HG03469 (cell line): ENCODE measurements at regions not wholly inside any gene's neighbourhood (a gene's known extent, or its start where the extent isn't known, plus 50 kb on each side); places are given as distances from the start of the nearest gene placed in this dataset.
"Not testable (repeated sequence)": the region's sequence is repeated elsewhere in the genome, so short reads cannot be mapped to it uniquely, and the experiment has no call there.

Experiments
- ATAC-seq: cut with Tn5 transposase; IDR thresholded peaks from one replicate; pipeline ENCODE4 v1.9.1; 2021; ENCODE audit warnings: mild to moderate bottlenecking, moderate library complexity, moderate number of reproducible peaks; ENCODE audit not compliant: unreplicated experiment

DNA sequence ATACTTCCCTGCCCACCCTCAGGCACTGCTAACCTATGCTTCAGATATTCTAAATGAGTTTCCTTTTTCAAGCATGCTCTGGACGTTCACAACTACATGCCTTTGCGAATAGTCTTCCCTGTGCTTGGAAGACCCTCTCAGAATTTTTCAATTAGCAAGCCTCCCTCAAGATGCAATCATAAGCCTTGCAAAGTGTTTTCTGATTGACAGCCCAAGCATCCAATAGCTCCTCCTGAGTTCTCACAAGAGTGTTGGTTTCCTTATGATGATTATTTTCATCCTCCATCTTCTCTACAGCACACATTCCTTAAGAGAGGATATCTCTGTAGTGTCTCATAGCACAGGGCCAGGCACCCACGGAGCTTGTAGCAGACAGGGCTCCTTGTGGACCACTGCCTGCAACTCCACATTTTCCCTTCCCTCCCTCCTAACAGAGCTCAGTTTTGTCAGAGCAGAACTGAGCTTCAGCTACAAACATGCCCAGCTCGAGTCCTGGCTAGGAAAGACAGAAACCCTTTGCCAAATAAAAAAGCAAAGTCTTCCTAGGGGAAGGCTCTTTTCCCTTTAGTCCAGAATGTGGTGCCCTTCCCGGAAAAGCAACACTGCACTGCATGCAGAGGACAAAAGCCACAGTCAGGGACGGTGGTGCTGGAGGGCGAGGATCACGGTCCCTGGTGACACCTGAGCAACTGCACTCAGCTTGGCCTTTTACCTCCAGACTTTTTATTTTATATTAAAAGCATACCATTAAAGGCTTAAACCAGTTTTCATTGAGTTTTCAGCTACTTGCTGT is 819.8 kb upstream of the ID2 start:
- no peak for ATAC-seq

DNA sequence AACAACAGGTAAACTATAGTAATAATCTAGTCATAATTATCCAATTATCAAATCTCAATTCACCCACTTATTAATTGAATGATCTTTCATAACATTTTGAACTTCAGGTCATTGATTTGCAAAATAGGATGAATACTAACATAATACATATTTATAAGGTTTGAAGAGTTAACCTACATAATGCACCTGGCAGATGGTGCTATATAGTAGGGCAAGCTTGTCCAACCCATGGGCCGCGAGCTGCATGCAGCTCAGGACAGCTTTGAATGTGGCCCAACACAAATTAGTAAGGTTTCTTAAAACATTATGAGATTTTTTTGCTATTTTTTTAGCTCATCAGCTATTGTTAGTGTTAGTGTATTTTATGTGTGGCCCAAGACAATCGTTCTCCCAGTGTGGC is 815.8 kb upstream of the ID2 start:
- no peak for ATAC-seq

DNA sequence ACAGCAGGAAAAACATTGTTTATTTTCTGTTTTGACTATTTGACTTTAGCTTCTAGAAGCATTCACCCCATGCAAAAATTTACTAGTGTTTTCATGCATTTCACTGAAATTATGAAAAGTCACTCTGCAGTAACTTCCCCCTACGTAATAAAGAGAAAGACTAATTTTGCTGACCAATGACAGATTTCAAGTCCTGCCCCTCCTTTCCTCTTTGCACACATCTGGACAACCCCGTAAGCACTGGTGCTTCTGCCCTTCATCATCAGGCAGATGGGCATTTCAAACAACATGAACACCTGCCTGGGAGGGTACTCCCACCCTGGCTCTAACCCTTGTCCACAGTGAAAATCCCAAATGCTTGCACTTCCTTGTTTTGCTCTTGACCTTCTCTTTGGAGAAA is 815.0 kb upstream of the ID2 start:
- no peak for ATAC-seq

DNA sequence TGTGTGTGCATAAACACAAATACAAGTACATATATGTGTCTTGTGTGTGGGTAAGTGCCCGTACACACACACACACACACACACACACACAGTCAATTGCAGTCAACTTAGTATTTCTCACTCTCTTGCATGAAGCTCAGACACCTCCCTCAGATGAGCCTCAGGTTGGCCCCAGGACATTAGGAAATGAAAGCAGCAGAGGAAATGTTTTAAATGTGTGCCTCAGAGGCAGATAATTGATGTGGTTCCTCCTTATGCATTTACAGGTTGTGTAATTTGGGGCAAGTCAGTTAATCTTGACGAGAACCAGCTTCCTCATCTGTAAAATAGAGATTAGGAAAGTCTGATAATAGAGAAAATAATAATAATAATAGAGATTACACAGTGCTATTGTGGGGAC is 814.0 kb upstream of the ID2 start:
- ATAC-seq, result no peak

DNA sequence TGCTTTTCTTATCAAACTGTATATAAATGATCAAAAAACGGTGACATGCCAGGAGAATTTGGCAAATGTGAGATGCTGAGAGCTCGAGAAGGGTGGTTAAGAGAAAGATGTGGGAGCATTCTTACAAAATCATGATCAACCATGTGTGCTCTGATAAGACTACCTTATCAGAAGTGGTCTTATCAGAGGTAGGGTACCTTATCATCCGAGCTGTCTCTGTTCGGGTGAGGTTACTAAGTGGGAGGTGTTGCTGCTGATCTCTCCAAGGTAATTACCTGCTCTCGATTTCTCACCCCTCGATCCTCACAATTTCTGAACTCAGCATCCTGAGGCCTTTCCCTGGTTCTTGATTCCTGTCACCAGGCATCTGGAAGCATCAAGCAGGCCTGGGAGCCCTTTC is 813.0 kb upstream of the ID2 start:
- ATAC-seq, result no peak

DNA sequence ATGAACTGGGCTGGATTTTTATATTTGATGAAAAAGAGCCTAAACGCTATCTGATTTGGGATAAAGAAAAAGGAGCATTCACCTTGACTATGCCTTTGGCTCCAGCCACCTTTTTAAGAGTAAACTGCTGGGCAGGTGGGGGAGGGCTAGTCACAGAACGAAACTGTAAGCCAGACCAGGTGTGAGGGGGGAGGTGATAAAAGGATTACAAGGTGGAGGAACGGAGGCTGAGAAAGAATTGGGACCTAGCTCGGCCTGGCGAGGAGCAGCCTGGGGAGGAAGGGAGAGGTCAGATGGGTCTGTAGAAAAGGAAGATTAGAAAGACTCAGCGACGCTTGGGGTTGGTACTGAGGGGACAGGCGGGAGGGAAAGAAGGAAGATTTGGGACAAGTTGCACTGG is 805.4 kb upstream of the ID2 start:
- not testable (repeated sequence) for ATAC-seq

DNA sequence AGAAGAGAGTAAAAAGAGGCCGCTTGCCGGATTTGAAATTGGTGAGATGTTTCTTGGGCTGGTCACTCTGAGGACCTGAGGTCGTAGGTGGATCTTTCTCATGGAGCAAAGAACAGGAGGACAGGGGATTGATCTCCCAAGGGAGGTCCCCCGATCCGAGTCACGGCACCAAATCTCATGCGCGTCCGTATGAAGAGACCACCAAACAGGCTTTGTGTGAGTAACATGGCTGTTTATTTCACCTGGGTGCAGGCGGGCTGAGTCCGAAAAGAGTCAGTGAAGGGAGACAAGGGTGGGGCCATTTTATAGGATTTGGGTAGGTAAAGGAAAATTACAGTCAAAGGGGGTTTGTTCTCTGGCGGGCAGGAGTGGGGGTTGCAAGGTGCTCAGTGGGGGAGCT is 803.6 kb upstream of the ID2 start:
- not testable (repeated sequence) for ATAC-seq

DNA sequence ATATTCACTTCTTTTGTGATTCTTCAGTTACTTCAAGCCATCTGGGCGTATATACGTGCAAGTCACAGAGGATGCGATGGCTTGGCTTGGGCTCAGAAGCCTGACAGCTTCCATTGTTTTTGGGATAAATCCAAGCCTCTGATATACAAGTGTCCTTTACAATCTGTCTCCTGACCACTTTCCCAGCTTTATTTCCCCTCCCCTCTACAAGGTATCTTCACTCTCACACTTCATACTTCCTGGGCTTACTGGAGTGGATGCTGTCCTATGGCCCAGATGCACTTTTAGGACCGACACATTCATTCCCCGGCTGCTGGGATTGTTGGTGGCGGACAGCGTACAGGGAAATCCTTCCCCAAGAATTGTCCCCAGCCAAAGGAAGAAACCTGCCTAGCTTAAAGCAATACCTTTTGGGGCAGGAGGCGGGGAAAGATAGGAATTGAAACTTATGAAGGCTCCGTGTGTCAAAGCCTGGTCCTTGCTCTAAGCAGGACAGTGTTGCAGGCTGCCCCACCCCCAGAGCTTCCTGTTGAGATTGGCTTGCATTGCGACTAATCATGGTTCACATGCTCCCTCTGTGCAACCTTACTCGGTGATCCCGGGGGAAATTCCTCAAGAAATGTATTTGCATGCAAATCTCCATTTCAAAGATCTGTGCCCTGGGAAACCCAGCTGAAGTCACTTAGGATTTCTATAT is 802.9 kb upstream of the ID2 start:
- no peak for ATAC-seq

DNA sequence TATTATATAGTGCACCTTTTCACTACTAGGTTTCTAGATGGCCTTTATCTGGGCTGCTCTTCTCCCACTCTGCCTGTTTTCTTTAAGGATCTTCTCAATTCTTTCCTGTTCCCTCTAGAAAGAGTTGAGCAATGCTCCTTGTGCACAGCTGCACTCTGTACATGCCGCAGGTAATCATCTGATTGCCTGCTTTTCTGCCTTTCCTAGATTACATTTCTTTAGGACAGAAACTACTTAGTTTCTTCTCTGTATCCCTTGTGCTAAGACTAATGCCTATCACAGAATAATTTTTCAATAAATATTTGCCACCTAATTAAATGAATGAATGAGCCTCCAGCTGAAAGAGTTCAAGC is 802.4 kb upstream of the ID2 start:
- no peak for ATAC-seq

DNA sequence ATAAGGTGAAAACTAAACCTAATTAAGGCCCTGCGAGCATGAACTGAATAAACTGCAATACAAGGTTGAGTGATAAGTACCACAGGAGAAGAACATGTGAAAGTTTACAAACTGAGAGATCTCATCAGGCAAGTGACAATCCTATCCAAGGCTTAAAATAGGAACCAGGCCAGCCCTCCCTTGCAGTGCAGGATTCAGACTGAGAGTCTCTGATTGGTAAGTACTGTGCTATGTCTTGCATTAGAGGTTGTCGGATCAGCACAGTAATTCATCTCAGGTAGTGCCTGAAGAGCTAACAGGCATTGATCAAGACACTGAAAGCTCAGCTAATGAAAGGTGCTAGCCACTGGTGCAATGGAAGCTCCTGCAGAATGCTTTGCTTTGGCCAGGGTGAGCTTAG is 801.7 kb upstream of the ID2 start:
- no peak for ATAC-seq

DNA sequence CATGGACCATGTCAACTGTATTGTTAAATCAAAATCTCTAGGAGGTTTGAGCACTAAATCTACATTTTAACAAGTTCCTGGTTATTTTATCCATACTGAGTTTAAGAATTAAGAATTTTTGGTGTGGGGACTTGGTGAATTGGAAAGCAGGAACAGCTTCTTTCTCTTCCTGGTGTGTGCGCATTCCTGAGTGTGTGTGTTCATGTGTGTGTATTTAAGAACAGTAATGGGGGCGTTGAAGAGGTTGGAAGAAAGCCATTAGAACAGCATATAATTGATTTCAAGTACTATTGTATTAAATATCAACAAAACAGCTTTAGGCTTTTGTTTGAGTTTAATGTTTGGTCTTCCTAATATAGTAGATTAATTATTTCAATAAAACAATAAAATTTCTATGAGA is 801.3 kb upstream of the ID2 start:
- no peak for ATAC-seq

DNA sequence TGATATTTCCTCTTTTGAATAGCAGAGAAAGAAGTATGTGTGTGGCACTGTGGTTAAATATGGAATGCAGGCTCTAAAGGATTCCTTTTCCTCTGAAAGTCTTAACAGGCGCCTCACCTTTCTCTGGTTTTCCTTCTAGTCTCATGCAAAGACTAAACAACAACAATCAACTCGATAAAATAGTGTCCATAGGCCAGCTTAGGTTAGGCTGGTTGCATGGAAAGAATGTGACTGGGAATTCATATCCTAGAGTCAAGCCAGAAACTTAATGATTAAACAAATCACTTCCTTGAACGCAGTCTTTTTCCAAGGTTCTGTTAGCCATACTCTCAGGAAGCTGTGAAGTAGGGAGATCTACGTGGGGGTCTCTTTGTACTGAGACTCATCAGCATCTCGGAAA is 800.8 kb upstream of the ID2 start:
- no peak for ATAC-seq

DNA sequence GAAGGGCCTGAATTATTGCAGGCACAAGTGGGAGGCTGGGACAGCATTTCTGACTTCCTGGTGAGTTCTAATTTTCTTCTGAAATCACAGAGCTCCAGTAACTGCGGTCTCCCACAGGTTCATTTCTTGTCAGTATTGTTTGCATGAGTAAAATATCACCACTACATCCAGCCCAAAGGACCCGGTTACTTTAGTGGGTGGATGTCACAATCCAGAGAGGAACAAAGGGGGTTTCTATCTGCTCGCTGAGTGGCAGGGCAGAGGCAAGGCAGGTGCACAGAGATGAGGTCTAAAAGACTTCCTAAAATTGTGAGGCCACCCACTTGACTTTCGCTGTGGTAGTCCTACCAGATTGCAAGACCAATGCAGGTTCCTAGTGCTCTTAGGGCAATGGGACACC is 800.4 kb upstream of the ID2 start:
- no peak for ATAC-seq

DNA sequence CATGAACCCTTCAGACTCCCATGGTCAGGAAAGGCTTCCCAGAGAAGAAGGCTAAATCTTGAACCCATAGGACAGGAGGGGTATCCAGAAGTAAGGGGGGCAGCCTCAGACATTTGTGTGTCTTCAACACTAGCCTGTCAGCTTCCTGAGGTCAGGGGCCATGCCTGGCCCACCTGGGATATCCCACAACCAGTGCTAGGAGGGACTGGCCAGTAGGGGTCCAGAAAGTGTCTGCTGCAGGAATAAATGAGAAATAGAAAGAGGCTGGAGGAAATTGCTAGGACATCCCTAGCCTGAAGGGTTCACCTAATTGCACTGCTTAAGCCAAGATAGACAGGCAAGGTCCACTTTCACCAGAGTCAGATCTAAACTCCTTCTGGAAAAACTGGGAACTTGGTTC is 799.6 kb upstream of the ID2 start:
- ATAC-seq, result no peak

DNA sequence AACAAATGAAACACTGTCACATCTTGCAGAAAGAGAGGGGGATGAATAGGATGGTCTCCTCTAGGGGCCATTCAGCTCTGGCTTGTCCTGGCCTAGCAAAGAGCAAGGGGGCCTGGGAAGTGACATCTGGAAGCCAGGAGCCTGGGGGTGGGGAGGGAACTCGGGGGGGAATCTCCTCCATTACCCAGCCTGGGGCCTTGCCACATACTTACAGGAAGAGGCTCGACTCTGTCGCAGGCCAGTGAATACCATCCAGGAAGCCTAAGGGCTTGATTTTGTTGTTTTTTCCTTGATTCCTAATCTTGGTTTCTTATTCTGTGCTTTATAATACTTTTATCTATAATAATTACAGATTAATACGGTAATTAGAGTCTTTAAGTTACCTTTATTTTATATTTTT is 797.5 kb upstream of the ID2 start:
- ATAC-seq, result no peak

DNA sequence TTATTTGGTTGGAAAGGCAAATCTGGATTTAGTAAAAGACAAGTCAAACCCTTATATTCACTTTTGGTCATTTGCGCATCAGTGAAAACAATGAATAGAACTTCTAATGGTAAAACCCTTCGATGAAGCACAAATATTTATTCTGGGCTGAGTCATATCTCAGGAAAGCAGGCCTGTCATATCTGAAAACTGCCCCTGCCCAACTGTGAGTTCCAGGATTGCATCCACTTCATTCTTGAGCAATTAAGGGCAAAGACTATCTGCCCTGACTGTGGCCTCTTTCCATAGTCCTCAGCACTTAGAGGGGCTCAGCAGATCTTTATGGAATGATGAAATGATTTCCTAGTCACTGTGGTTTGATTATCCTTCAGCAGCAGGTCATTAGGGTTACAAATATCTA is 795.2 kb upstream of the ID2 start:
- ATAC-seq, result no peak

DNA sequence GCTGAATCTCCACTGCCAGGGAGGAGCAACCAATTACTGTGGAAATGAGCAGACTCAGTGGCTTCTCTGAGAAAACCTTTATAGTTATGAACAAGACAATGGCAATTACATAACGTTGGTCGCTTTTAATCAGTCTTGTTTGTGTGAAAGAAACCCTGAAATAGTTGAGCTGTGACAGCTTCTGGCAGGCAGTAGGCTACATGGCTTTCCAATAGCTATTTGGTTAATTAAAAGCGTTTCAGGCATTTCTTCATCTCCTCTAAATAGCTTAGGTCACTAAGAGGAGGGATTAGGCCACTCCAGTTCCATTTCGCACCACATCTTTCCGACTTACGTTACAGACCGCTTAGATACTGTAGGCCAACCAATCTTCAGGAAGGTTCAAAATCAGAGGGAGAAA is 794.4 kb upstream of the ID2 start:
- no peak for ATAC-seq

DNA sequence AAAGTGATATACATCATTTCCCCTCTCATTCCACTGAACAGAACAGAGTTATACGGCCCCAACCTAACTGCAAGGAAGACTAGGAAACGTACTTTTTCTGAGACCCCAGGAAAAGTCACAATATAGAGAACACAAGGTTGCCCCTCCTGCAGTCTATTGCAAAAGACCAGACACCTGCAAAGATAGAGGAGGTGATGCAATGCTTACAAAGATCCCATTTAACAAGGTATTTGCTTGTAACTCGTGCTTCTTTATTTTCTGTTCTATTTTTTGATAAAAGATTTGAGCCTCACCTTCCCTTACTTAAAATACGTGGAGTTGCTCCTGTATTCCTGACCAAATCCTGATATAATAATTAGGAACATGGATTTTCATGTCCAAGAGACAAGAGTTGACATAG is 793.0 kb upstream of the ID2 start:
- ATAC-seq, result no peak

DNA sequence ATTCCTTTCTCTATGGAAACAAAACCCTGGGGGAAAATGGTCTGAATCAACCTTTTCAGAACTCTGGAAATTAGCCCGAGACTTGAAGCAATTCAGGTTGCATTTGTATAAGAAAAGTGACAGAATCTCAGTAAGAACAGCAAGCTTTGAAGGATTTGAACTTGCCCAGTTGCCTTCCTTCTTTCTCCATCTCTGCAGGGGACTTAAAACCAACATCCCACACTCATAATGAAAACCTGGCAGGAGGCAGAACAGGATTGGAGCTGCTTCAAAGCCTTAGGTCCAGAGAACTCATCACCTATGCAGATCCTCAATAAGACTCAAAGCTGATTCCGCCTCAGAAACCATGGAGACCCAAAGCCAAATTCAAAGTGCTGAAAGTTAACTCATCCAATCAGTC is 790.5 kb upstream of the ID2 start:
- ATAC-seq, result no peak

DNA sequence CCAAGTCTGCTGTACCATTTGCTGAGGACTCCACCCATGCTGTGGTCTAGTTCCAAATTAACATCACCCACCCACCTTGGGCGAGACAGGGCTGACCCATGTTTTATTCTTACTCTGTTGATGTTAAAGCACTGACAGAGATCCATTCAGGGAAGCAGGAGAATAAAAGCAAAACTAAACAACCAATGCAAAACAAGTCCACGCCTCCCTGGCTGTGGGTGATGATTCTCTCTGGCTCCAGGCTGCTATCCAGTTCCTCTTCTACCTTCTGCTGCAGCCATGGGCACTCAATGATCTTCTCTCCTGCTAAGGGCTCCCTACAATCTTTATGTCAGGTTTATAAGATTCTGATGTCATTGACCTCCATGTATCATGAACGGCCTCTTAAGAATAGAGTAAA is 786.6 kb upstream of the ID2 start:
- no peak for ATAC-seq

DNA sequence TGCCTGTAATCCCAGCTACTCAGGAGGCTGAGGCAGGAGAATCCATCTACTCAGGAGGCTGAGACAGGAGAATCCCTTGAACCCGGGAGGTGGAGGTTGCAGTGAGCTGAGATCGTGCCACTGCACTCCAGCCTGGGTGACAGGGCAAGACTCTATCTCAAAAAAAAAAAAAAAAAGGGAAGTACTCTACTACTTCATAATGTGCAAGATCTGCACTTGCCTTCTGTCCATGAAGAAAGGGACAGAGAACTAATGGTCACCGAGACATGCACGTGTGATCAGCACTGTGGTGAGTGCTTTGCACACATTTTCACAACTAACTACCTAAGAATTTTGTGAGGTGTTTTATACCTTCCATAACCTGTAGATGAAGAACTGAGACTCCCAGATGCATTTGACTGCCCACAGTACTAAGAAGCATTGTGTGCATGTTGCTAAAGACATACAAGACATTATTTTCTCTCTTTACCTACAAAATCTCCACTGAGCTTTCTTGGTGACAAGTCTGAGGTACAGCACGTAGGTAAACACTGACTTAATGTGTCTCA is 784.8 kb upstream of the ID2 start:
- no peak for ATAC-seq

DNA sequence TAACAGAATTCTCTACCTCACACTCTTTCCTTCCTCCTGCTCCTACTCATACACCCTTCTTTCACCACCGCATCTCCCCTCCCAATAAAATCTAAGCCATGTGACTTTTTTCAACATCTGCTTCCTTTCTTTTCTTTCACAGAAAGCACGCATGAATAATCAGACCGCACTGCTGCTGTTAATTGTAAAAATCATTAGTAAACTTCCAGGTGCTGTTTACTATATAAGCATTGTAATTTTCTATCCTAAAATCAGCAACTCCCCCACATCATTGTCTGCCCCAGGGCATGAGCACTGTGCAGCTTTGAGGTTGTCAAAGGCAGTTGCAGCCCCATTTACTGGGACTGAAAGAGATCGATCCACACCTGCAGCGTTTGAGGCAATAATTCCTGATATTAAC is 782.6 kb upstream of the ID2 start:
- ATAC-seq, result no peak

DNA sequence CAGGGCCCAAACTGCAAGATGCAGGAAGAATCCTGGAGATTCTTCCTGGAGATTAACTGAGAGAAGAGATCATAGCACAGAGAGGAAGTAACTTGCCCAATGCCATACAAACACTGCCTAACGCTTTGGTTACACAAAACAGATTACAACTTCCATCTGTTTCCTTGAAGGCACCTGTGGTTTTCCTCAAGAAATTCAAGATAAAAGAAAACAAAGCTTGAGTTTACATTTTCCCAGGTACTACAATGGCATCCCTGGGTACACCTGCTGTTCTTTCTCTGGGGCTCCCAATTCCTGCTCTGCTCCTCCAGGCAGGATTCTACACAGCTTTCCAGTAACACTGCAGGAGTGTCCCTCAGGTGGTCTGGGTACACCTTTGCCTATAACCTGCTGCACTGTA is 781.9 kb upstream of the ID2 start:
- no peak for ATAC-seq
